Heart right ventricle (tissue), 16 donors: ENCODE measurements at regions not wholly inside any gene's neighbourhood (a gene's known extent, or its start where the extent isn't known, plus 50 kb on each side); places are given as distances from the start of the nearest gene placed in this dataset.

Experiments used
- ATAC-seq, 8 donors: fragments of 200-7000 bp; cut with Tn5 transposase; one replicate each; pipeline ENCODE4 v1.9.1; 2020; ENCODE audit warnings: mild to moderate bottlenecking in 8 of 8, moderate library complexity in 8 of 8, moderate number of reproducible peaks in 1 of 8
- DNase-seq, 2 donors: peaks; one replicate each; pipeline ENCODE4 v3.0.0-alpha.2; 2020
- H3K27ac ChIP-seq, 10 donors: fragments of 200-600 bp; sonication (generic) in 2 of 10; one replicate each; pipeline versions ENCODE4 v1.5.0 to v1.8.0; 2020 to 2022; ENCODE audit warnings: mild to moderate bottlenecking in 3 of 10
- H3K27me3 ChIP-seq, 7 donors: fragments of 200-600 bp; one replicate each; pipeline ENCODE4 v1.8.0; 2021 to 2022; ENCODE audit warnings: mild to moderate bottlenecking in 2 of 7
- H3K36me3 ChIP-seq, 9 donors: fragments of 200-600 bp; sonication (generic) in 1 of 9; one replicate each; pipeline versions ENCODE4 v1.5.0 to v1.8.0; 2020 to 2022; ENCODE audit warnings: mild to moderate bottlenecking in 2 of 9
- H3K4me1 ChIP-seq, 9 donors: fragments of 200-600 bp; sonication (generic) in 1 of 9; one replicate each; pipeline versions ENCODE4 v1.5.0 to v1.8.0; 2020 to 2022; ENCODE audit warnings: mild to moderate bottlenecking in 4 of 9
- H3K4me3 ChIP-seq, 10 donors: fragments of 200-600 bp; sonication (generic) in 2 of 10; one replicate each; pipeline versions ENCODE4 v1.5.0 to v1.8.0; 2020 to 2022; ENCODE audit warnings: mild to moderate bottlenecking in 7 of 10, moderate library complexity in 2 of 10
- H3K9me3 ChIP-seq, 11 donors: fragments of 200-600 bp in 10 of 11; sonication (generic) in 2 of 11; one replicate each; pipeline versions ENCODE4 v1.5.0 to v1.8.0; 2013 to 2022; ENCODE audit warnings: mild to moderate bottlenecking in 2 of 11, control low read depth in 1 of 11, moderate library complexity in 1 of 11
- CTCF ChIP-seq, 9 donors: fragments of 200-600 bp; sonication (generic) in 2 of 9; IDR thresholded peaks; one replicate each; pipeline versions ENCODE4 v1.5.0 to v1.8.0; 2021 to 2022; ENCODE audit warnings: antibody characterized with exemption in 9 of 9, mild to moderate bottlenecking in 5 of 9, moderate library complexity in 1 of 9
- WGBS, 2 donors: extraction: QIAGEN DNeasy Blood & Tissue Kit; methylation state at CpG; one replicate each; pipeline ENCODE4 v1.1.7; 2013; ENCODE audit warnings: inconsistent platforms in 1 of 2; 5-methylcytosine and 5-hydroxymethylcytosine counted together
- intact Hi-C, 10 donors: fragments of 100-400 bp; cut with DNase I; formaldehyde crosslinking; loops; one replicate each; pipeline versions ENCODE4 v1.11.1 to v1.14.2; 2022
- donor health status: Arrhythmogenic right ventricular cardiomyopathy.
- donor health status: ischemic (EF 13 %, LVEDD 7.1; RV severe dilation, severe dysfunction).
- donor health status: healthy with polysubstance abuse.
- donor health status: DM: no; HTN: yes; CAD: no.
- donor health status: DM: no; HTN: no; CAD: no.
- donor health status: ischemic (EF 25% LVEDD 6.9; RV normal size, moderate dysfunction).
- donor health status: ischemic (EF 25% LVEDD 5.7; RV mildly dilated, moderate dysfunction).
- donor health status: healthy.
- donor health status: DM: yes; HTN: yes; CAD: no.
- donor health status: Ischemic cardiomyopathy.
- donor health status: ischemic (EF 35%, LVEDD 5.7; RV mildly dilated, moderate dysfunction).
- donor health status: nonischemic (EF 11% LVEDD 7.7; RV severe dilation, severe dysfunction).
- donor health status: DM: yes; HTN: yes; CAD: no.
- donor health status: PGD.
- donor health status: ischemic (EF 29% LVEDD 5.4; RV normal size, mild dysfunction).
- donor health status: nonischemic (EF 23%, LVEDD 6.1; RV moderate dilation, normal function).

GRCh38 chrY:14438395-14438794 lies 85.9 kb upstream of the NLGN4Y start:
- no peaks in the 10 kb centered on the region for H3K9me3 ChIP-seq
- no peak for ATAC-seq
- H3K36me3 ChIP-seq, result no peaks in the 10 kb centered on the region
- DNase-seq, result no peak
- 90 to 93% methylated on average over 1 of the region's 1 CpG for WGBS, 2 donors
- no peak overlapping the region for H3K27ac ChIP-seq
- TF ChIP-seq CTCF (IDR thresholded peaks at IDR 0.05), result no peak
- intact Hi-C loops, result no loop called here
- H3K4me1 ChIP-seq, result no peaks in the 10 kb centered on the region
- H3K4me3 ChIP-seq, result no peak overlapping the region
- H3K27me3 ChIP-seq, result no peaks in the 10 kb centered on the region

GRCh38 chrY:14444550-14444949 lies 79.8 kb upstream of the NLGN4Y start:
- WGBS, 2 donors, result 75 to 77% methylated on average over 4 of the region's 4 CpGs
- Histone ChIP-seq H3K27ac (no peak overlapping the region), H3K36me3 (no peaks in the 10 kb centered on the region), H3K27me3 (no peaks in the 10 kb centered on the region), H3K4me1 (no peaks in the 10 kb centered on the region), H3K4me3 (no peak overlapping the region), H3K9me3 (no peaks in the 10 kb centered on the region)
- intact Hi-C loops, result no loop called here
- ATAC-seq (no peak), DNase-seq (no peak)
- TF ChIP-seq CTCF (IDR thresholded peaks at IDR 0.05), result no peak

- H3K4me1 ChIP-seq, result no peaks in the 10 kb centered on the region
- H3K27me3 ChIP-seq, result no peaks in the 10 kb centered on the region
- H3K36me3 ChIP-seq, result no peaks in the 10 kb centered on the region
- no peaks in the 10 kb centered on the region for H3K9me3 ChIP-seq
- H3K27ac ChIP-seq, result no peak overlapping the region
- WGBS, 2 donors, result 77 to 80% methylated on average over 1 of the region's 1 CpG
- DNase-seq (no peak), ATAC-seq (no peak)
- intact Hi-C loops, result no loop called here
- H3K4me3 ChIP-seq, result no peak overlapping the region
- no peak for TF ChIP-seq CTCF (IDR thresholded peaks at IDR 0.05)
These were observed 56.1 kb upstream of the NLGN4Y start for GRCh38 chrY:14468151-14468683.

GRCh38 chrY:14472421-14472820 lies 51.9 kb upstream of the NLGN4Y start:
- ATAC-seq, result no peak
- WGBS, 2 donors, result 69 to 78% methylated on average over 3 of the region's 3 CpGs
- no peak for DNase-seq
- H3K9me3 ChIP-seq, result no peaks in the 10 kb centered on the region
- no peak overlapping the region for H3K27ac ChIP-seq
- no peak for TF ChIP-seq CTCF (IDR thresholded peaks at IDR 0.05)
- no peaks in the 10 kb centered on the region for H3K4me1 ChIP-seq
- H3K36me3 ChIP-seq, result no peaks in the 10 kb centered on the region
- H3K27me3 ChIP-seq, result no peaks in the 10 kb centered on the region
- intact Hi-C loops, result no loop called here
- no peak overlapping the region for H3K4me3 ChIP-seq
